KOPT-K1 (cell line): ENCODE measurements at regions not wholly inside any gene's neighbourhood (a gene's known extent, or its start where the extent isn't known, plus 50 kb on each side); places are given as distances from the start of the nearest gene placed in this dataset.
A peak's percentile ranks its signal among the peaks of the same experiment; 100 is the strongest.
"Not testable (repeated sequence)": the region's sequence is repeated elsewhere in the genome, so short reads cannot be mapped to it uniquely, and the experiment has no call there.

Source experiments
- H3K27ac ChIP-seq: fragments of 200-600 bp; sonication (generic); 2 replicates; pipeline ENCODE4 v1.5.1; 2016; ENCODE audit warnings: antibody characterized with exemption, mild to moderate bottlenecking, low read depth, low read length; ENCODE audit not compliant: poor library complexity, severe bottlenecking
- H3K36me3 ChIP-seq: fragments of 200-600 bp; sonication (generic); 2 replicates; pipeline ENCODE4 v1.5.1; 2017; ENCODE audit warnings: antibody characterized with exemption, mild to moderate bottlenecking, low read length, moderate library complexity; ENCODE audit not compliant: insufficient read depth
- H3K9me3 ChIP-seq: fragments of 200-600 bp; sonication (generic); 2 replicates; pipeline ENCODE4 v1.5.1; 2017; ENCODE audit warnings: antibody characterized with exemption, low read length, mild to moderate bottlenecking; ENCODE audit not compliant: insufficient read depth, poor library complexity, severe bottlenecking

GRCh38 chr1:172827841-172828240 lies 168.9 kb downstream of the FASLG start:
- Histone ChIP-seq H3K9me3 (no peaks in the 10 kb centered on the region), H3K36me3 (no peaks in the 10 kb centered on the region), H3K27ac (peak overlapping the region; percentile 94)

- H3K36me3 ChIP-seq, result no peaks in the 10 kb centered on the region
- H3K9me3 ChIP-seq, result no peaks in the 10 kb centered on the region
- H3K27ac ChIP-seq, result peak overlapping the region; percentile 37
Observed at GRCh38 chr1:172832006-172832725, 173.3 kb downstream of the FASLG start.

GRCh38 chr1:172833954-172834353 lies 175.1 kb downstream of the FASLG start:
- Histone ChIP-seq H3K9me3 (no peaks in the 10 kb centered on the region), H3K36me3 (no peaks in the 10 kb centered on the region), H3K27ac (no peak overlapping the region)

- Histone ChIP-seq H3K36me3 (no peaks in the 10 kb centered on the region), H3K27ac (no peak overlapping the region), H3K9me3 (no peaks in the 10 kb centered on the region)
Observed at GRCh38 chr1:172834609-172835008, 175.7 kb downstream of the FASLG start.

GRCh38 chr1:172835834-172836233 lies 176.9 kb downstream of the FASLG start:
- H3K27ac ChIP-seq, result no peak overlapping the region
- H3K9me3 ChIP-seq, result no peaks in the 10 kb centered on the region
- no peaks in the 10 kb centered on the region for H3K36me3 ChIP-seq

- Histone ChIP-seq H3K27ac (peak overlapping the region; percentile 46), H3K9me3 (no peaks in the 10 kb centered on the region), H3K36me3 (no peaks in the 10 kb centered on the region)
Observed at GRCh38 chr1:172837816-172838679, 179.1 kb downstream of the FASLG start.

- H3K36me3 ChIP-seq, result no peaks in the 10 kb centered on the region
- no peaks in the 10 kb centered on the region for H3K9me3 ChIP-seq
- H3K27ac ChIP-seq, result peak overlapping the region; percentile 46
Observed at GRCh38 chr1:172838680-172839313, 179.9 kb downstream of the FASLG start.

GRCh38 chr1:172839639-172840038 lies 180.7 kb downstream of the FASLG start:
- H3K36me3 ChIP-seq, H3K9me3 ChIP-seq, H3K27ac ChIP-seq: not testable (repeated sequence)

GRCh38 chr1:172843444-172843843 lies 184.5 kb downstream of the FASLG start:
- Histone ChIP-seq H3K36me3 (no peaks in the 10 kb centered on the region), H3K9me3 (peaks cover 10% of the 10 kb centered on the region), H3K27ac (no peak overlapping the region)

- H3K36me3 ChIP-seq, result no peaks in the 10 kb centered on the region
- peaks cover 15% of the 10 kb centered on the region for H3K9me3 ChIP-seq
- H3K27ac ChIP-seq, result peak overlapping the region; percentile 37
Observed at GRCh38 chr1:172845371-172845770, 186.5 kb downstream of the FASLG start.

- Histone ChIP-seq H3K27ac (peak overlapping the region; percentile 37), H3K9me3 (peaks cover 15% of the 10 kb centered on the region), H3K36me3 (no peaks in the 10 kb centered on the region)
Observed at GRCh38 chr1:172845865-172846264, 187.0 kb downstream of the FASLG start.

GRCh38 chr1:172847814-172848213 lies 188.9 kb downstream of the FASLG start:
- H3K9me3 ChIP-seq, result peaks cover 15% of the 10 kb centered on the region
- not testable (repeated sequence) for H3K27ac ChIP-seq, H3K36me3 ChIP-seq

- H3K36me3 ChIP-seq, result no peaks in the 10 kb centered on the region
- peaks cover 15% of the 10 kb centered on the region for H3K9me3 ChIP-seq
- H3K27ac ChIP-seq, result no peak overlapping the region
Observed at GRCh38 chr1:172849653-172850052, 190.8 kb downstream of the FASLG start.

GRCh38 chr1:172851077-172851476 lies 192.2 kb downstream of the FASLG start:
- Histone ChIP-seq H3K9me3 (peaks cover 22% of the 10 kb centered on the region), H3K36me3 (no peaks in the 10 kb centered on the region), H3K27ac (no peak overlapping the region)

- Histone ChIP-seq H3K27ac (no peak overlapping the region), H3K36me3 (no peaks in the 10 kb centered on the region), H3K9me3 (peaks cover 22% of the 10 kb centered on the region)
Observed at GRCh38 chr1:172851856-172852255, 193.0 kb downstream of the FASLG start.
